T-cell (primary cell): ENCODE measurements at regions not wholly inside any gene's neighbourhood (a gene's known extent, or its start where the extent isn't known, plus 50 kb on each side); places are given as distances from the start of the nearest gene placed in this dataset.

Source experiments
- ATAC-seq, 4 experiments: fragments of 200-7000 bp in 3 of 4; fragments of 150-1000 bp in 1 of 4; cut with Tn5 transposase; replicated peaks in 1 of 4; 1 replicate in 3 of 4; 2 replicates in 1 of 4; pipeline ENCODE4 v1.10.0; 2021; ENCODE audit warnings: moderate library complexity in 3 of 4, mild to moderate bottlenecking in 2 of 4, moderate number of reproducible peaks in 1 of 4
- CTCF ChIA-PET, 2 donors: fragments of 300-600 bp; sonication (Branson Sonifier 250); formaldehyde crosslinking; loops; one replicate each; lab custom pipeline; 2022; ENCODE audit warnings: antibody characterized with exemption in 2 of 2; lab: Charles Lee
- POLR2A ChIA-PET, 2 donors: fragments of 300-600 bp; sonication (Branson Sonifier 250); formaldehyde crosslinking; loops; one replicate each; lab custom pipeline; 2022; ENCODE audit warnings: antibody characterized with exemption in 2 of 2; lab: Charles Lee
- DNase-seq, 35 experiments: peaks; one replicate each; pipeline versions ENCODE4 v3.0.0 to v3.0.0-alpha.2; 2013 to 2023
- H3K27ac ChIP-seq: one replicate; pipeline ENCODE4 v1.5.1; 2013; ENCODE audit warnings: low read length
- H3K27me3 ChIP-seq, 2 experiments: replicated peaks in 1 of 2; 1 replicate in 1 of 2; 2 replicates in 1 of 2; pipeline versions ENCODE4 v1.6.1 to v1.7.0; 2013; ENCODE audit warnings: low read length in 1 of 2, mixed read lengths in 1 of 2; ENCODE audit not compliant: control insufficient read depth in 2 of 2, insufficient read depth in 2 of 2; ENCODE audit errors: extremely low read depth in 1 of 2
- H3K36me3 ChIP-seq, 2 donors: 1 replicate in 1 of 2; 2 replicates in 1 of 2; pipeline versions ENCODE4 v1.6.1 to v1.7.0; 2013; ENCODE audit warnings: low read length in 1 of 2; ENCODE audit not compliant: control insufficient read depth in 2 of 2, insufficient read depth in 1 of 2; ENCODE audit errors: extremely low read depth in 1 of 2
- H3K4me1 ChIP-seq, 2 experiments: 1 replicate in 1 of 2; 2 replicates in 1 of 2; pipeline versions ENCODE4 v1.6.1 to v1.7.0; 2013; ENCODE audit warnings: low read length in 2 of 2, mixed read lengths in 1 of 2; ENCODE audit not compliant: insufficient read depth in 2 of 2, control insufficient read depth in 1 of 2; ENCODE audit errors: extremely low read depth in 1 of 2
- H3K4me3 ChIP-seq, 2 donors: 1 replicate in 1 of 2; 2 replicates in 1 of 2; pipeline versions ENCODE4 v1.5.1 to v1.7.0; 2013; ENCODE audit warnings: mild to moderate bottlenecking in 2 of 2, low read length in 1 of 2, moderate library complexity in 1 of 2; ENCODE audit not compliant: control insufficient read depth in 1 of 2; ENCODE audit errors: extremely low read depth in 1 of 2
- H3K9me3 ChIP-seq: 2 replicates; pipeline ENCODE4 v1.7.0; 2013
- H3K27ac Mint-ChIP-seq, 2 donors: one replicate each; pipeline ENCODE4 v1.8.0; 2020 to 2021; ENCODE audit warnings: mild to moderate bottlenecking in 2 of 2, mixed read lengths in 2 of 2
- H3K27me3 Mint-ChIP-seq, 2 donors: one replicate each; pipeline ENCODE4 v1.8.0; 2021 to 2022; ENCODE audit warnings: mixed read lengths in 2 of 2
- H3K36me3 Mint-ChIP-seq: one replicate; pipeline ENCODE4 v1.8.0; 2021; ENCODE audit warnings: mixed read lengths
- H3K4me1 Mint-ChIP-seq, 3 donors: one replicate each; pipeline ENCODE4 v1.8.0; 2020 to 2022; ENCODE audit warnings: mixed read lengths in 3 of 3, mild to moderate bottlenecking in 1 of 3
- H3K4me3 Mint-ChIP-seq, 3 donors: one replicate each; pipeline ENCODE4 v1.8.0; 2020 to 2022; ENCODE audit warnings: mild to moderate bottlenecking in 3 of 3, mixed read lengths in 3 of 3, moderate library complexity in 3 of 3
- H3K9me3 Mint-ChIP-seq, 3 donors: one replicate each; pipeline ENCODE4 v1.8.0; 2020 to 2022; ENCODE audit warnings: mixed read lengths in 3 of 3
- WGBS: methylation state at CpG from one replicate; pipeline ENCODE4 v1.1.5; 2013; ENCODE audit warnings: missing lambda C conversion rate; ENCODE audit not compliant: insufficient coverage; 5-methylcytosine and 5-hydroxymethylcytosine counted together

- WGBS: no CpG with 5 or more reads among the region's 13 CpGs
- H3K4me1 ChIP-seq: no peaks in the 10 kb centered on the region
- H3K9me3 ChIP-seq: no peaks in the 10 kb centered on the region
- Mint-ChIP-seq H3K9me3 (no peaks in the 10 kb centered on the region), H3K4me1 (no peaks in the 10 kb centered on the region), H3K27me3 (peaks cover 22 to 30% of the 10 kb centered on the region in 2 donors), H3K27ac (no peak overlapping the region), H3K36me3 (no peaks in the 10 kb centered on the region), H3K4me3 (no peak overlapping the region)
- H3K4me3 ChIP-seq: no peak overlapping the region
- no peak overlapping the region for H3K27ac ChIP-seq
- CTCF ChIA-PET: no interaction called here
- ATAC-seq (no peak), DNase-seq (no peak)
- no peaks in the 10 kb centered on the region for H3K36me3 ChIP-seq
- POLR2A ChIA-PET: no interaction called here
- peaks cover 0 to 30% of the 10 kb centered on the region in 2 experiments for H3K27me3 ChIP-seq
Measured at GRCh38 chr3:127367593-127367992, 79.7 kb upstream of the PRR20G start.

- ChIA-PET CTCF (no interaction called here), POLR2A (no interaction called here)
- Mint-ChIP-seq H3K36me3 (no peaks in the 10 kb centered on the region), H3K4me3 (no peak overlapping the region), H3K4me1 (no peaks in the 10 kb centered on the region), H3K27me3 (peaks cover 19 to 22% of the 10 kb centered on the region in 2 donors), H3K27ac (no peak overlapping the region), H3K9me3 (no peaks in the 10 kb centered on the region)
- no peak for ATAC-seq
- no peaks in the 10 kb centered on the region for H3K9me3 ChIP-seq
- DNase-seq: no peak
- H3K4me3 ChIP-seq: no peak overlapping the region
- 25% methylated on average over 2 of the region's 6 CpGs for WGBS
- H3K4me1 ChIP-seq: no peaks in the 10 kb centered on the region
- no peaks in the 10 kb centered on the region for H3K36me3 ChIP-seq
- no peak overlapping the region for H3K27ac ChIP-seq
- peaks cover 0 to 31% of the 10 kb centered on the region in 2 experiments for H3K27me3 ChIP-seq
Measured at GRCh38 chr3:127366383-127366782, 78.5 kb upstream of the PRR20G start.

- H3K27ac ChIP-seq: no peak overlapping the region
- no peaks in the 10 kb centered on the region for H3K9me3 Mint-ChIP-seq
- DNase-seq (no peak), ATAC-seq (no peak)
- no peaks in the 10 kb centered on the region for H3K4me1 Mint-ChIP-seq
- ChIA-PET CTCF (no interaction called here), POLR2A (interaction anchor here in 1 of 2 donors (0.5 kb wide), 1 partner anchor 63 kb away, joined by 3 read pairs; no protein-coding TSS in a partner anchor)
- WGBS: 54% methylated on average over 4 of the region's 7 CpGs
- no peaks in the 10 kb centered on the region for H3K36me3 Mint-ChIP-seq
- H3K27me3 ChIP-seq: peaks cover 0 to 38% of the 10 kb centered on the region in 2 experiments
- H3K4me3 ChIP-seq: no peak overlapping the region
- no peak overlapping the region for H3K4me3 Mint-ChIP-seq
- peaks cover 18 to 19% of the 10 kb centered on the region in 2 donors for H3K27me3 Mint-ChIP-seq
- no peak overlapping the region for H3K27ac Mint-ChIP-seq
- no peaks in the 10 kb centered on the region for H3K9me3 ChIP-seq
- no peaks in the 10 kb centered on the region for H3K4me1 ChIP-seq
- H3K36me3 ChIP-seq: no peaks in the 10 kb centered on the region
Measured at GRCh38 chr3:127365163-127365798, 77.4 kb upstream of the PRR20G start.

GRCh38 chr3:127363891-127364290, 76.0 kb upstream of the PRR20G start:
- WGBS: no CpG with 5 or more reads among the region's 3 CpGs
- peaks cover 0 to 37% of the 10 kb centered on the region in 2 experiments for H3K27me3 ChIP-seq
- ATAC-seq (no peak), DNase-seq (no peak)
- H3K27ac Mint-ChIP-seq: no peak overlapping the region
- POLR2A ChIA-PET: interaction anchor here in 1 of 2 donors (0.7 kb wide), 1 partner anchor 205 kb away, joined by 4 read pairs; no protein-coding TSS in a partner anchor
- H3K27ac ChIP-seq: no peak overlapping the region
- H3K9me3 ChIP-seq: no peaks in the 10 kb centered on the region
- H3K4me1 ChIP-seq: no peaks in the 10 kb centered on the region
- H3K36me3 Mint-ChIP-seq: no peaks in the 10 kb centered on the region
- no peaks in the 10 kb centered on the region for H3K36me3 ChIP-seq
- H3K4me1 Mint-ChIP-seq: no peaks in the 10 kb centered on the region
- H3K4me3 Mint-ChIP-seq: no peak overlapping the region
- peaks cover 12 to 14% of the 10 kb centered on the region in 2 donors for H3K27me3 Mint-ChIP-seq
- no peaks in the 10 kb centered on the region for H3K9me3 Mint-ChIP-seq
- CTCF ChIA-PET: no interaction called here
- H3K4me3 ChIP-seq: no peak overlapping the region

GRCh38 chr3:127363171-127363570, 75.3 kb upstream of the PRR20G start:
- ChIA-PET POLR2A (no interaction called here), CTCF (no interaction called here)
- 75% methylated on average over 11 of the region's 13 CpGs for WGBS
- H3K9me3 Mint-ChIP-seq: peaks cover 0 to 5% (median 0%) of the 10 kb centered on the region in 3 donors
- DNase-seq (no peak), ATAC-seq (no peak)
- Histone ChIP-seq H3K27me3 (peaks cover 0 to 33% of the 10 kb centered on the region in 2 experiments), H3K27ac (no peak overlapping the region), H3K36me3 (no peaks in the 10 kb centered on the region), H3K4me3 (no peak overlapping the region), H3K4me1 (no peaks in the 10 kb centered on the region), H3K9me3 (no peaks in the 10 kb centered on the region)
- no peak overlapping the region for H3K27ac Mint-ChIP-seq
- H3K36me3 Mint-ChIP-seq: no peaks in the 10 kb centered on the region
- peaks cover 8 to 17% of the 10 kb centered on the region in 2 donors for H3K27me3 Mint-ChIP-seq
- H3K4me3 Mint-ChIP-seq: no peak overlapping the region
- H3K4me1 Mint-ChIP-seq: no peaks in the 10 kb centered on the region

- Mint-ChIP-seq H3K4me1 (no peaks in the 10 kb centered on the region), H3K36me3 (no peaks in the 10 kb centered on the region), H3K27me3 (peaks cover 2 to 8% of the 10 kb centered on the region in 2 donors), H3K27ac (no peak overlapping the region), H3K9me3 (peaks cover 6 to 17% (median 12%) of the 10 kb centered on the region in 3 donors), H3K4me3 (no peak overlapping the region)
- ChIA-PET CTCF (no interaction called here), POLR2A (no interaction called here)
- Histone ChIP-seq H3K27me3 (peaks cover 0 to 30% of the 10 kb centered on the region in 2 experiments), H3K36me3 (no peaks in the 10 kb centered on the region), H3K4me3 (no peak overlapping the region), H3K27ac (no peak overlapping the region), H3K9me3 (no peaks in the 10 kb centered on the region), H3K4me1 (no peaks in the 10 kb centered on the region)
- 81% methylated on average over 6 of the region's 7 CpGs for WGBS
- ATAC-seq (no peak), DNase-seq (no peak)
Measured at GRCh38 chr3:127360647-127361046, 72.8 kb upstream of the PRR20G start.
